GM23248 (cell line): ENCODE measurements at regions not wholly inside any gene's neighbourhood (a gene's known extent, or its start where the extent isn't known, plus 50 kb on each side); places are given as distances from the start of the nearest gene placed in this dataset.

Experiments used
- EZH2 ChIP-seq: fragments of 200-600 bp; sonication (generic); IDR thresholded peaks from 2 replicates; pipeline ENCODE4 v1.6.1; 2018; ENCODE audit warnings: antibody characterized with exemption, mild to moderate bottlenecking; ENCODE audit not compliant: insufficient read depth, poor library complexity, severe bottlenecking
- EZH2phosphoT487 ChIP-seq: fragments of 200-600 bp; sonication (generic); IDR thresholded peaks from 2 replicates; pipeline ENCODE4 v1.6.1; 2018; ENCODE audit warnings: antibody characterized with exemption, moderate library complexity, mild to moderate bottlenecking, low read depth; ENCODE audit not compliant: insufficient read depth

DNA sequence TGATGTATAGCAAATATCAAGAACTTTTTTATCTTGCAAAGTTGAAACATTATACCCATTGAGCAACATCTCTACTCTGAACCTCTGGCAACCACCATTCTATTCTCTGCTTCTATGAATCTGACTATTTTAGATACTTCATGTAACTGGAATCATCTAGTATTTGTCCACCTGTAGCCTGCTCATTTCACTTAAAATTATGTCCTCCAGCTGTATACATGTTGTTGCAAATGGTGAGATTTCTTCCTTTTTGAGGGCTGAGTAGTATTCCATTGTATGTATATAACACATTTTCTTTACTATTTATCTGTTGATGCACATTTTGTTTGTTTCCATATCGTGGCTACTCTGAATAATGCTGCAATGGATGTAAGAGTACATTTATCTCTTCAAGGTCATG, 476.3 kb upstream of the LRRC4C start:
- TF ChIP-seq EZH2 = no peak
- no peak for TF ChIP-seq EZH2phosphoT487
